ENCODE measurements at regions not wholly inside any gene's neighbourhood (a gene's known extent, or its start where the extent isn't known, plus 50 kb on each side); places are given as distances from the start of the nearest gene placed in this dataset.

GRCh38 chrX:102859550-102859871 is 77.6 kb upstream of the RAB40AL start:
- TF ChIP-seq, protein P1, sequence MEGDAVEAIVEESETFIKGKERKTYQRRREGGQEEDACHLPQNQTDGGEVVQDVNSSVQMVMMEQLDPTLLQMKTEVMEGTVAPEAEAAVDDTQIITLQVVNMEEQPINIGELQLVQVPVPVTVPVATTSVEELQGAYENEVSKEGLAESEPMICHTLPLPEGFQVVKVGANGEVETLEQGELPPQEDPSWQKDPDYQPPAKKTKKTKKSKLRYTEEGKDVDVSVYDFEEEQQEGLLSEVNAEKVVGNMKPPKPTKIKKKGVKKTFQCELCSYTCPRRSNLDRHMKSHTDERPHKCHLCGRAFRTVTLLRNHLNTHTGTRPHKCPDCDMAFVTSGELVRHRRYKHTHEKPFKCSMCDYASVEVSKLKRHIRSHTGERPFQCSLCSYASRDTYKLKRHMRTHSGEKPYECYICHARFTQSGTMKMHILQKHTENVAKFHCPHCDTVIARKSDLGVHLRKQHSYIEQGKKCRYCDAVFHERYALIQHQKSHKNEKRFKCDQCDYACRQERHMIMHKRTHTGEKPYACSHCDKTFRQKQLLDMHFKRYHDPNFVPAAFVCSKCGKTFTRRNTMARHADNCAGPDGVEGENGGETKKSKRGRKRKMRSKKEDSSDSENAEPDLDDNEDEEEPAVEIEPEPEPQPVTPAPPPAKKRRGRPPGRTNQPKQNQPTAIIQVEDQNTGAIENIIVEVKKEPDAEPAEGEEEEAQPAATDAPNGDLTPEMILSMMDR (IDR thresholded peaks at IDR 0.05; ENCODE audit: insufficient read depth, missing control alignments), result no peak
- FAIRE-seq (no peak), DNase-seq (ENCODE audit: insufficient read length, low spot score) (no peak)

DNA sequence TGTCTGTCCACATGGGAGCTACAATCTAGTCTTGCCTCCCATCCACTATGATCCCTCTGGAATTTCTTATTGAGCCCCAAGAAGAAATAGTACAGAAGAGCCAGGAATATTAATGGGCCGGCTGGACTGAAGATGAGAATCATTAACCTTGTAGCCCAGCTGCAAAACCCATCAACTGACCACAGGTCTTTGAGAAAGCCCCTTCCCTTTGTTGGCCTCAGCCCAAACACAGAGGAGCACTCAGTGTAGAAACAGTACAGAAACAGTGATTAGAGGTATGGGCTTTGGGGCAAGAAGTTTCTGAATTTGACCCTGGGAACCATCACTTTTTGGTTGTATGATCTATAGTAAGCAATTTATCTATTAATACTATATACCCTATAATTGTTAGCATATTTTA is 76.8 kb upstream of the RAB40AL start:
- DNase-seq (ENCODE audit: insufficient read length, low spot score), result no peak
- no peak for FAIRE-seq
- TF ChIP-seq, protein P1 (IDR thresholded peaks at IDR 0.05; ENCODE audit: insufficient read depth, missing control alignments), result no peak

DNA sequence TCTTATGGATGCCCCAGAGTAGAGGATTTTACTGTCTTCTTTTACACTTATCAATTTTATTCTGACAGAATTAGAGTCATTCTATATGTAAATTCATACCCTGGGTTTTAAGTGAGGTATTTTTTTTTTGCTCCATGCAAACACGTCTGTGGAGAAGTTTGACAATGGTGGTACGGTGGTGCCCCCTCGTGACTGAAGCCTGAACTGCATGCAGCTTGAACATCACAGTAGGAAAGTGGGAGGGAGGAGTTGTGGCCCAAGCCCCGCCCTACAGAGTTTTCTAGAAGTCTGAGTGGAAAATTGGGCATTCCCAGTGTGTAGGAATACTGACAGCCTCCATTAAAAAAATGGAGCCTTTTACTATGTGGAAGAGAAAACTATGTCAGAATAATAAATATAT is 73.3 kb upstream of the RAB40AL start:
- TF ChIP-seq, protein P1 (IDR thresholded peaks at IDR 0.05; ENCODE audit: insufficient read depth, missing control alignments), result peak; percentile 57
- DNase-seq (ENCODE audit: insufficient read length, low spot score), result peak; percentile 18
- peak; percentile 87 for FAIRE-seq

GRCh38 chrX:102866981-102867656 is 70.0 kb upstream of the RAB40AL start:
- DNase-seq (ENCODE audit: insufficient read length, low spot score), result no peak
- FAIRE-seq, result no peak
- TF ChIP-seq, protein P1 (IDR thresholded peaks at IDR 0.05; ENCODE audit: insufficient read depth, missing control alignments), result no peak

GRCh38 chrX:102883491-102883890 is 53.6 kb upstream of the RAB40AL start:
- FAIRE-seq (no peak), DNase-seq (ENCODE audit: insufficient read length, low spot score) (no peak)

More at GRCh38 chrX:102883491-102883890, 53.6 kb upstream of the RAB40AL start:
- TF ChIP-seq, protein P1 (IDR thresholded peaks at IDR 0.05; ENCODE audit: insufficient read depth, missing control alignments), result no peak
